SU-DHL-6 (cell line): ENCODE measurements at regions not wholly inside any gene's neighbourhood (a gene's known extent, or its start where the extent isn't known, plus 50 kb on each side); places are given as distances from the start of the nearest gene placed in this dataset.

Experiments
- H2AFZ ChIP-seq: fragments of 200-600 bp; sonication (generic); 2 replicates; pipeline ENCODE4 v1.6.1; 2014; ENCODE audit warnings: low read depth, mild to moderate bottlenecking, moderate library complexity, mixed read lengths, antibody characterized with exemption, low read length; ENCODE audit not compliant: severe bottlenecking
- H3F3A ChIP-seq: fragments of 200-600 bp; shearing (Covaris generic); 2 replicates; pipeline ENCODE4 v1.6.0; 2016; ENCODE audit warnings: antibody characterized with exemption, mild to moderate bottlenecking; ENCODE audit not compliant: insufficient read depth
- H3K27ac ChIP-seq: fragments of 200-600 bp; sonication (generic); 2 replicates; pipeline ENCODE4 v1.5.1; 2016; ENCODE audit warnings: low read depth, mild to moderate bottlenecking, low read length, moderate library complexity, mixed read lengths
- H3K27me3 ChIP-seq: fragments of 200-600 bp; sonication (generic), shearing (Covaris generic); 2 replicates; pipeline ENCODE4 v1.6.0; 2014; ENCODE audit warnings: mild to moderate bottlenecking, low read length
- H3K36me3 ChIP-seq: fragments of 200-600 bp; sonication (generic); 2 replicates; pipeline ENCODE4 v1.6.1; 2014; ENCODE audit warnings: mild to moderate bottlenecking, low read length, mixed read lengths
- H3K4me2 ChIP-seq: fragments of 300-600, 200-600 bp; shearing (Covaris generic), sonication (generic); 2 replicates; pipeline ENCODE4 v1.6.0; 2014; ENCODE audit warnings: low read length, low read depth, mild to moderate bottlenecking; ENCODE audit not compliant: poor library complexity, severe bottlenecking
- H3K4me3 ChIP-seq: fragments of 200-600 bp; sonication (generic); 2 replicates; pipeline ENCODE4 v1.5.1; 2014; ENCODE audit warnings: antibody characterized with exemption, low read length, mild to moderate bottlenecking, mixed read lengths; ENCODE audit not compliant: insufficient read depth, poor library complexity, severe bottlenecking
- H3K79me2 ChIP-seq: fragments of 200-600 bp; sonication (generic); 2 replicates; pipeline ENCODE4 v1.6.1; 2014; ENCODE audit warnings: mild to moderate bottlenecking, low read length, moderate library complexity; ENCODE audit not compliant: insufficient read depth
- H3K9ac ChIP-seq: fragments of 200-600 bp; sonication (generic); 2 replicates; pipeline ENCODE4 v1.7.0; 2014; ENCODE audit warnings: mild to moderate bottlenecking, low read length
- H3K9me2 ChIP-seq: fragments of 200-600 bp; sonication (generic); replicated peaks from 2 replicates; pipeline ENCODE4 v1.6.1; 2014; ENCODE audit warnings: low read length; ENCODE audit not compliant: insufficient read depth
- H3K9me3 ChIP-seq: fragments of 200-600 bp; sonication (generic); 2 replicates; pipeline ENCODE4 v1.6.1; 2014; ENCODE audit warnings: low read length, mixed read lengths; ENCODE audit not compliant: insufficient read depth
- H4K20me1 ChIP-seq: fragments of 200-600 bp; sonication (generic); 2 replicates; pipeline ENCODE4 v1.6.1; 2014; ENCODE audit warnings: low read depth, mild to moderate bottlenecking, antibody characterized with exemption, low read length, moderate library complexity, mixed read lengths
- EZH2phosphoT487 ChIP-seq: fragments of 200-600 bp; sonication (generic), shearing (Covaris generic); conservative IDR thresholded peaks from 2 replicates; pipeline ENCODE4 v1.6.1; 2018; ENCODE audit warnings: mild to moderate bottlenecking, antibody characterized with exemption, low read length, moderate library complexity, mixed read lengths
- TF ChIP-seq, protein P1 (sequence below): fragments of 200-600 bp; sonication (generic); IDR thresholded peaks from one replicate; pipeline ENCODE4 v1.5.1; 2017; ENCODE audit warnings: antibody characterized with exemption, mild to moderate bottlenecking, low read length, moderate library complexity; ENCODE audit not compliant: insufficient read depth, poor library complexity, severe bottlenecking

DNA sequence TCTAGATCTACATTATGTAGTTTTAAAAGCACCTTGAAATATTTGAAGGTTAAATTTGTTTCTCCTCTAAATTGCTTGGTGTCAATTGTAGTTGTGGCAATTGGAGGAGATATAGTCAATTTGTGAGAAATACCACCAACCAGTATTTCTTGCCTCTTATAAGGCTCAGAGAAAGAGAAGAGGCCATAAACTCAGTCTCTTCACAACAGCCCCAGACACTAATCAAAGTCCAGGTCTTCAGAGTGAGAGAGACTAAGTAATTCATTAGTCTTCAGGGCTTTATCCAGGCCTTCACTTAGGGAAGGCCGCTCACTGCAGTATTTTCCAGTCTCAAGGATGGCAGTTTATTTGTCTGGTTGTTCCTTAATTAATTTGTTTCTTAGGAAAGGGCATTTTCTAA is 168.0 kb upstream of the RGMB start:
- Histone ChIP-seq H3K27ac (no peak overlapping the region), H3K27me3 (no peaks in the 10 kb centered on the region), H4K20me1 (no peaks in the 10 kb centered on the region), H3K36me3 (no peaks in the 10 kb centered on the region), H2AFZ (no peak overlapping the region), H3K9ac (no peak overlapping the region), H3K4me3 (no peak overlapping the region), H3K79me2 (no peaks in the 10 kb centered on the region), H3K9me2 (no peaks in the 10 kb centered on the region), H3F3A (no peaks in the 10 kb centered on the region), H3K9me3 (no peaks in the 10 kb centered on the region), H3K4me2 (no peak overlapping the region)
- TF ChIP-seq EZH2phosphoT487, result no peak
- TF ChIP-seq, protein P1, sequence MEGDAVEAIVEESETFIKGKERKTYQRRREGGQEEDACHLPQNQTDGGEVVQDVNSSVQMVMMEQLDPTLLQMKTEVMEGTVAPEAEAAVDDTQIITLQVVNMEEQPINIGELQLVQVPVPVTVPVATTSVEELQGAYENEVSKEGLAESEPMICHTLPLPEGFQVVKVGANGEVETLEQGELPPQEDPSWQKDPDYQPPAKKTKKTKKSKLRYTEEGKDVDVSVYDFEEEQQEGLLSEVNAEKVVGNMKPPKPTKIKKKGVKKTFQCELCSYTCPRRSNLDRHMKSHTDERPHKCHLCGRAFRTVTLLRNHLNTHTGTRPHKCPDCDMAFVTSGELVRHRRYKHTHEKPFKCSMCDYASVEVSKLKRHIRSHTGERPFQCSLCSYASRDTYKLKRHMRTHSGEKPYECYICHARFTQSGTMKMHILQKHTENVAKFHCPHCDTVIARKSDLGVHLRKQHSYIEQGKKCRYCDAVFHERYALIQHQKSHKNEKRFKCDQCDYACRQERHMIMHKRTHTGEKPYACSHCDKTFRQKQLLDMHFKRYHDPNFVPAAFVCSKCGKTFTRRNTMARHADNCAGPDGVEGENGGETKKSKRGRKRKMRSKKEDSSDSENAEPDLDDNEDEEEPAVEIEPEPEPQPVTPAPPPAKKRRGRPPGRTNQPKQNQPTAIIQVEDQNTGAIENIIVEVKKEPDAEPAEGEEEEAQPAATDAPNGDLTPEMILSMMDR, result no peak

DNA sequence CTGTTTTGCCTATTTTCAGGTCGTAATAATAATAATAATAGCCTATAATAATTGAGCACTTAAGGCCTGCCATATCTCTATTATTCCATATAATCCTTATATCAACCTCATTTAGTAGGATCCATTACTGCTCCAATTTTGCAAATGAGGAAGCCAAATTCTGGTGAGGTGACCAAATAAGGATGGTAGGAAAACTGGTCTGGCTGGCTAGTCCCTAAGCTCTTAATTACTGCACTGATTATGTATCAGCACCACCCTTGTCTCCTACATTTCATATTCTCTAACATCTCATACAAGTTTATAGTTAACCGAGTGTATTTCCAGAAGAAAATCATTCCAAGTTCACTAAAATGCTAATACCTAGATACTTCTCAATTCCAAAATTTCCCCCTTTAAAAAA is 166.5 kb upstream of the RGMB start:
- H3F3A ChIP-seq, result no peaks in the 10 kb centered on the region
- no peak overlapping the region for H3K4me3 ChIP-seq
- H3K79me2 ChIP-seq, result no peaks in the 10 kb centered on the region
- TF ChIP-seq EZH2phosphoT487, result no peak
- TF ChIP-seq, protein P1, result no peak
- H3K36me3 ChIP-seq, result no peaks in the 10 kb centered on the region
- no peaks in the 10 kb centered on the region for H4K20me1 ChIP-seq
- H3K27ac ChIP-seq, result no peak overlapping the region
- H2AFZ ChIP-seq, result no peak overlapping the region
- no peak overlapping the region for H3K4me2 ChIP-seq
- no peak overlapping the region for H3K9ac ChIP-seq
- H3K9me3 ChIP-seq, result no peaks in the 10 kb centered on the region
- H3K27me3 ChIP-seq, result no peaks in the 10 kb centered on the region
- H3K9me2 ChIP-seq, result no peaks in the 10 kb centered on the region

DNA sequence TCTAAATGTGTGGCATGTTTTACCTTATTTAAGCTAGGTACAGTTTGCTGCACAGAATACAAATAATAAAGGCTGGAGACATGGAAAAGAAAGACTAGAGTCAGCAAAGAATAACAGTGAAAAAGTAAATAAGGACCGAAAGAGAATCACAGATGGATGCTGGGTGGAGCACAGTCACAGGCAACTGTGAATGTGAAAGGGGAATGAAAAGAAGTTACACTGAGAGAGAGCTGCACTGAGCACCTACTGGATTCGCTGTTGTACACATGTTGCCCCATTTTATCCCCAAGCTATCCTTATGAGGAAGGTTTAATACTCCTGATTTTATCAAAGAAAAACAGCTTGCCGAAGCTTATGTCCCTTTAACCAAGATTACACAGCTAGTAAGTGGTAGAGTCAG is 165.4 kb upstream of the RGMB start:
- no peaks in the 10 kb centered on the region for H3K27me3 ChIP-seq
- no peak overlapping the region for H3K9ac ChIP-seq
- H2AFZ ChIP-seq, result no peak overlapping the region
- no peaks in the 10 kb centered on the region for H3K79me2 ChIP-seq
- H3K27ac ChIP-seq, result no peak overlapping the region
- H3K4me3 ChIP-seq, result no peak overlapping the region
- H3F3A ChIP-seq, result no peaks in the 10 kb centered on the region
- no peak overlapping the region for H3K4me2 ChIP-seq
- H3K9me3 ChIP-seq, result no peaks in the 10 kb centered on the region
- no peaks in the 10 kb centered on the region for H3K36me3 ChIP-seq
- H3K9me2 ChIP-seq, result no peaks in the 10 kb centered on the region
- TF ChIP-seq, protein P1, result no peak
- TF ChIP-seq EZH2phosphoT487, result no peak
- H4K20me1 ChIP-seq, result no peaks in the 10 kb centered on the region

DNA sequence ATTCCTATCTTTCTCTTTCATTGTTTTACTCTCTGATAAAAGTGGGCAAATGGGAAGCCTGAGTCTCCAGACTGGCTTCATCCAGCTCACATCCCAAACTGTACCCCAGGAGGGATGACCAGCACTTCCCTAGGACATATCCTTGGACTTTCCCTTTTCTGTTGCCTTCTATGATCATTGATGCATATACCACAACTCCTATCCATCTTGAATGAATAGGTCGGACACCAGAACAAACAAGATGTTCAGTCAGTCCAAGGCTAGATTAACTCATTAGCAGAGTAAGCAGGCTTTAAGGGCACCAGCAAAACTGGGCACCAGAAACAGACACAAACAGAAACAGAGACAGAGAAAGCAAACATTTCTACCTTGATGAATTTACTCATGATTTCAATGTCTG is 159.1 kb upstream of the RGMB start:
- H4K20me1 ChIP-seq, result no peaks in the 10 kb centered on the region
- no peak overlapping the region for H3K27ac ChIP-seq
- no peaks in the 10 kb centered on the region for H3K9me3 ChIP-seq
- no peak overlapping the region for H3K4me2 ChIP-seq
- H3K9ac ChIP-seq, result no peak overlapping the region
- no peak overlapping the region for H2AFZ ChIP-seq
- no peak overlapping the region for H3K4me3 ChIP-seq
- no peaks in the 10 kb centered on the region for H3K36me3 ChIP-seq
- no peaks in the 10 kb centered on the region for H3K79me2 ChIP-seq
- H3K9me2 ChIP-seq, result no peaks in the 10 kb centered on the region
- H3F3A ChIP-seq, result no peaks in the 10 kb centered on the region
- no peaks in the 10 kb centered on the region for H3K27me3 ChIP-seq
- TF ChIP-seq, protein P1, result no peak
- no peak for TF ChIP-seq EZH2phosphoT487
